Thoracic aorta (tissue), 2 donors: ENCODE measurements at regions not wholly inside any gene's neighbourhood (a gene's known extent, or its start where the extent isn't known, plus 50 kb on each side); places are given as distances from the start of the nearest gene placed in this dataset.

Experiments used
- ATAC-seq: fragments of 150-250 bp; one replicate; pipeline ENCODE4 v1.8.0; 2017; ENCODE audit warnings: low read depth; ENCODE audit not compliant: insufficient number of reproducible peaks, low FRiP score
- DNase-seq: peaks from one replicate; pipeline ENCODE4 v3.0.0-alpha.2; 2020; ENCODE audit warnings: low spot score
- H3K27ac ChIP-seq, 2 donors: fragments of 200-600 bp; sonication (generic); 1 replicate in 1 of 2; 2 replicates in 1 of 2; pipeline ENCODE4 v1.5.1; 2016; ENCODE audit warnings: mild to moderate bottlenecking in 2 of 2, moderate library complexity in 2 of 2
- H3K27me3 ChIP-seq: fragments of 200-600 bp; sonication (generic); replicated peaks from 2 replicates; pipeline ENCODE4 v1.6.0; 2016; ENCODE audit warnings: mild to moderate bottlenecking; ENCODE audit not compliant: insufficient read depth
- H3K36me3 ChIP-seq: fragments of 200-600 bp; sonication (generic); one replicate; pipeline ENCODE4 v1.5.1; 2016
- H3K4me1 ChIP-seq, 2 donors: fragments of 200-600 bp; sonication (generic); 1 replicate in 1 of 2; 2 replicates in 1 of 2; pipeline versions ENCODE4 v1.5.1 to v1.6.0; 2016; ENCODE audit warnings: low read depth in 2 of 2, mild to moderate bottlenecking in 1 of 2; ENCODE audit not compliant: control insufficient read depth in 1 of 2
- H3K4me3 ChIP-seq: fragments of 200-600 bp; sonication (generic); 2 replicates; pipeline ENCODE4 v1.5.1; 2016; ENCODE audit warnings: mild to moderate bottlenecking
- H3K9me3 ChIP-seq: fragments of 200-600 bp; sonication (generic); 2 replicates; pipeline ENCODE4 v1.5.1; 2016
- CTCF ChIP-seq: fragments of 200-600 bp; sonication (generic); IDR thresholded peaks from one replicate; pipeline ENCODE4 v1.5.1; 2019; ENCODE audit warnings: antibody characterized with exemption

- Histone ChIP-seq H3K27ac (no peak overlapping the region), H3K36me3 (no peaks in the 10 kb centered on the region), H3K4me3 (no peak overlapping the region), H3K4me1 (no peaks in the 10 kb centered on the region), H3K27me3 (no peaks in the 10 kb centered on the region), H3K9me3 (no peaks in the 10 kb centered on the region)
- no peak for DNase-seq
- no peak for TF ChIP-seq CTCF
- no peak for ATAC-seq
Measured at GRCh38 chr3:132084982-132085381, 50.2 kb upstream of the CPNE4 start.

- no peak for TF ChIP-seq CTCF
- Histone ChIP-seq H3K27ac (no peak overlapping the region), H3K36me3 (no peaks in the 10 kb centered on the region), H3K4me3 (no peak overlapping the region), H3K27me3 (no peaks in the 10 kb centered on the region), H3K9me3 (no peaks in the 10 kb centered on the region), H3K4me1 (no peaks in the 10 kb centered on the region)
- DNase-seq (no peak), ATAC-seq (no peak)
Measured at GRCh38 chr3:132087356-132087755, 52.5 kb upstream of the CPNE4 start.

- H3K4me3 ChIP-seq = no peak overlapping the region
- no peak for TF ChIP-seq CTCF
- no peak overlapping the region for H3K27ac ChIP-seq
- DNase-seq (no peak), ATAC-seq (no peak)
- H3K4me1 ChIP-seq = peaks cover 0 to 5% of the 10 kb centered on the region in 2 donors
- no peaks in the 10 kb centered on the region for H3K9me3 ChIP-seq
- no peaks in the 10 kb centered on the region for H3K36me3 ChIP-seq
- no peaks in the 10 kb centered on the region for H3K27me3 ChIP-seq
Measured at GRCh38 chr3:132088291-132088690, 53.5 kb upstream of the CPNE4 start.

GRCh38 chr3:132090921-132091320, 56.1 kb upstream of the CPNE4 start:
- Histone ChIP-seq H3K9me3 (no peaks in the 10 kb centered on the region), H3K4me3 (no peak overlapping the region), H3K27me3 (no peaks in the 10 kb centered on the region), H3K4me1 (peaks cover 0 to 5% of the 10 kb centered on the region in 2 donors), H3K36me3 (no peaks in the 10 kb centered on the region), H3K27ac (no peak overlapping the region)
- DNase-seq = no peak
- no peak for ATAC-seq
- TF ChIP-seq CTCF = no peak

GRCh38 chr3:132116601-132117000, 81.8 kb upstream of the CPNE4 start:
- Histone ChIP-seq H3K36me3 (no peaks in the 10 kb centered on the region), H3K4me3 (no peak overlapping the region), H3K4me1 (no peaks in the 10 kb centered on the region), H3K9me3 (no peaks in the 10 kb centered on the region), H3K27ac (no peak overlapping the region), H3K27me3 (no peaks in the 10 kb centered on the region)
- DNase-seq = no peak
- TF ChIP-seq CTCF = no peak
- ATAC-seq = no peak
